HEK293 (cell line): ENCODE measurements at regions not wholly inside any gene's neighbourhood (a gene's known extent, or its start where the extent isn't known, plus 50 kb on each side); places are given as distances from the start of the nearest gene placed in this dataset.

Experiments used
- CTCF ChIA-PET: fragments of 350-600 bp; formaldehyde crosslinking; extraction: SDS; loops from one replicate; lab custom pipeline; 2021; ENCODE audit warnings: antibody characterized with exemption; lab: Yijun Ruan, JAX
- POLR2A ChIA-PET: fragments of 300-600 bp; formaldehyde crosslinking; extraction: SDS; loops from one replicate; lab custom pipeline; 2020; ENCODE audit warnings: antibody characterized with exemption, inconsistent platforms; lab: Yijun Ruan, JAX
- H3K27ac ChIP-seq: fragments of 200-500 bp; sonication (Bioruptor generic); 2 replicates; pipeline ENCODE4 v1.5.1; 2014; ENCODE audit warnings: low read depth, low read length, control low read depth, inconsistent platforms; ENCODE audit errors: extremely low read depth
- H3K36me3 ChIP-seq, 2 experiments: fragments of 200-500 bp in 1 of 2; sonication (Bioruptor generic) in 1 of 2; 1 replicate in 1 of 2; 2 replicates in 1 of 2; pipeline ENCODE4 v1.5.1; 2014 to 2017; ENCODE audit warnings: inconsistent platforms in 2 of 2, low read length in 2 of 2; ENCODE audit not compliant: control insufficient read depth in 2 of 2, insufficient read depth in 1 of 2
- H3K4me1 ChIP-seq: fragments of 200-500 bp; sonication (Bioruptor generic); 2 replicates; pipeline ENCODE4 v1.5.1; 2014; ENCODE audit warnings: mild to moderate bottlenecking, low read length, inconsistent platforms; ENCODE audit not compliant: control insufficient read depth, insufficient read depth
- H3K4me3 ChIP-seq: 2 replicates; pipeline ENCODE4 v1.5.1; 2011; ENCODE audit warnings: low read depth, mild to moderate bottlenecking, control low read depth, low read length, moderate library complexity
- H3K9me3 ChIP-seq: fragments of 200-500 bp; sonication (Bioruptor generic); 2 replicates; pipeline ENCODE4 v1.5.1; 2014; ENCODE audit warnings: low read depth, low read length, inconsistent platforms; ENCODE audit not compliant: control insufficient read depth, insufficient read depth
- HOXA7 ChIP-seq: sonication (generic); formaldehyde crosslinking; IDR thresholded peaks from 2 replicates; pipeline ENCODE4 v1.8.1; 2022; ENCODE audit warnings: missing genetic modification reagents, borderline replicate concordance
- IKZF3 ChIP-seq: fragments of 450-650 bp; IDR thresholded peaks from 2 replicates; pipeline ENCODE4 v1.5.0; 2018; ENCODE audit warnings: missing biosample characterization, mild to moderate bottlenecking, missing genetic modification characterization, moderate library complexity
- MYNN ChIP-seq: fragments of 450-650 bp; formaldehyde crosslinking; IDR thresholded peaks from 2 replicates; pipeline ENCODE4 v1.5.1; 2016; ENCODE audit warnings: missing biosample characterization, missing genetic modification characterization, borderline replicate concordance
- ZBTB17 ChIP-seq: fragments of 450-650 bp; formaldehyde crosslinking; IDR thresholded peaks from 2 replicates; pipeline ENCODE4 v1.5.1; 2016; ENCODE audit warnings: missing biosample characterization, missing genetic modification characterization
- ZFP41 ChIP-seq: fragments of 450-650 bp; formaldehyde crosslinking; IDR thresholded peaks from 2 replicates; pipeline ENCODE4 v1.5.1; 2016; ENCODE audit warnings: missing biosample characterization, missing genetic modification characterization, borderline replicate concordance
- ZNF132 ChIP-seq: fragments of 450-650 bp; formaldehyde crosslinking; IDR thresholded peaks from 2 replicates; pipeline ENCODE4 v1.5.1; 2017; ENCODE audit warnings: missing biosample characterization, missing genetic modification characterization, borderline replicate concordance
- ZNF133 ChIP-seq: fragments of 450-650 bp; formaldehyde crosslinking; IDR thresholded peaks from 2 replicates; pipeline ENCODE4 v1.5.1; 2016; ENCODE audit warnings: missing biosample characterization, missing genetic modification characterization
- ZNF16 ChIP-seq: fragments of 450-650 bp; formaldehyde crosslinking; IDR thresholded peaks from 2 replicates; pipeline ENCODE4 v1.5.1; 2016; ENCODE audit warnings: low read depth, missing biosample characterization, missing genetic modification characterization
- ZNF202 ChIP-seq: fragments of 450-650 bp; formaldehyde crosslinking; IDR thresholded peaks from 2 replicates; pipeline ENCODE4 v1.5.1; 2016; ENCODE audit warnings: missing biosample characterization, missing genetic modification characterization, borderline replicate concordance
- ZNF221 ChIP-seq: fragments of 450-650 bp; formaldehyde crosslinking; IDR thresholded peaks from 2 replicates; pipeline ENCODE4 v1.5.1; 2017; ENCODE audit warnings: missing biosample characterization, missing genetic modification characterization, borderline replicate concordance
- ZNF350 ChIP-seq: fragments of 450-650 bp; formaldehyde crosslinking; IDR thresholded peaks from 2 replicates; pipeline ENCODE4 v1.5.0; 2017; ENCODE audit warnings: missing biosample characterization, mild to moderate bottlenecking, missing genetic modification characterization
- ZNF423 ChIP-seq: fragments of 450-650 bp; formaldehyde crosslinking; IDR thresholded peaks from 2 replicates; pipeline ENCODE4 v1.5.1; 2016; ENCODE audit warnings: missing biosample characterization, missing genetic modification characterization
- ZNF544 ChIP-seq: fragments of 450-650 bp; formaldehyde crosslinking; IDR thresholded peaks from 2 replicates; pipeline ENCODE4 v1.5.0; 2017; ENCODE audit warnings: missing biosample characterization, missing genetic modification characterization
- ZNF623 ChIP-seq: fragments of 450-650 bp; formaldehyde crosslinking; IDR thresholded peaks from 2 replicates; pipeline ENCODE4 v1.5.1; 2016; ENCODE audit warnings: missing biosample characterization, missing genetic modification characterization
- ZNF776 ChIP-seq: fragments of 450-650 bp; formaldehyde crosslinking; IDR thresholded peaks from 2 replicates; pipeline ENCODE4 v1.5.0; 2017; ENCODE audit warnings: missing biosample characterization, missing genetic modification characterization, borderline replicate concordance
- ZNF785 ChIP-seq: fragments of 450-650 bp; formaldehyde crosslinking; IDR thresholded peaks from 2 replicates; pipeline ENCODE4 v1.5.1; 2016; ENCODE audit warnings: missing biosample characterization, missing genetic modification characterization
- TF ChIP-seq, protein P1 (sequence below): fragments of 450-650 bp; formaldehyde crosslinking; conservative IDR thresholded peaks from 2 replicates; pipeline ENCODE4 v1.5.1; 2016; ENCODE audit warnings: low read depth, missing biosample characterization, missing genetic modification characterization
- TF ChIP-seq, protein P2 (sequence below): fragments of 450-650 bp; formaldehyde crosslinking; IDR thresholded peaks from 2 replicates; pipeline ENCODE4 v1.5.1; 2016; ENCODE audit warnings: missing biosample characterization, missing genetic modification characterization
- TF ChIP-seq, protein P3 (sequence below): fragments of 450-650 bp; formaldehyde crosslinking; IDR thresholded peaks from 2 replicates; pipeline ENCODE4 v1.5.1; 2016; ENCODE audit warnings: missing biosample characterization, missing genetic modification characterization
- TF ChIP-seq, protein P4 (sequence below): fragments of 450-650 bp; formaldehyde crosslinking; IDR thresholded peaks from 2 replicates; pipeline ENCODE4 v1.5.1; 2016; ENCODE audit warnings: missing biosample characterization, missing genetic modification characterization

DNA sequence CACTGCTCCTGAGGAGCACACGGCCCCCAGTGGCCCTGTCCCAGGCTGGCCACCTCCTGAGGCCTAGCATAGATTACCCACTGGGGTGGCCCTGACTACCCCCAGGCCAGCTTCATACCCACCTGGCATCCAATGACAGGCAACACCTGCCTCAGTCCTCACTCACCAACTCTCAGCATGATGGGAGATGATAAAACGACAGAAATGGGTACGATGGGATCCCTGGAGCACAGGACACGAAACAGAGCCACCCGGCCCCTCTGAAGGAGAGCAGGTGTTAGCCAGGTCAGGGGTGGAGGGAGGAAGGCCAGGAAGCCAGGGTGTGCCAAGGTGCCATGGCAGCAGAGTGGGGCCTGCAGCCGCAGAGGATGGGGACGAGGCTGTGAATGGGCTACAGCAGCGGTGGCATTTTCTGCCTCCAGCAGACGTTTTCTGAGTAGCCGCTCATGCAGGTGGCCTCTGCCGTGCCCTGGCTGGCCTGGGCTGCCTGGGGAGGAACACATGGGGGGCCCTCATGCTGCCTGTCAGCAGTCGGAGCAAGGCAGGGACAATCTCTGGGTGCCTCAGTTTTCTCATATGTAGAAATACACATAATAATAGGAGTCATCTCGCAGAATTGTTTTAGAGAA lies 50.2 kb upstream of the FGF3 start (continued):
- TF ChIP-seq, protein P1, sequence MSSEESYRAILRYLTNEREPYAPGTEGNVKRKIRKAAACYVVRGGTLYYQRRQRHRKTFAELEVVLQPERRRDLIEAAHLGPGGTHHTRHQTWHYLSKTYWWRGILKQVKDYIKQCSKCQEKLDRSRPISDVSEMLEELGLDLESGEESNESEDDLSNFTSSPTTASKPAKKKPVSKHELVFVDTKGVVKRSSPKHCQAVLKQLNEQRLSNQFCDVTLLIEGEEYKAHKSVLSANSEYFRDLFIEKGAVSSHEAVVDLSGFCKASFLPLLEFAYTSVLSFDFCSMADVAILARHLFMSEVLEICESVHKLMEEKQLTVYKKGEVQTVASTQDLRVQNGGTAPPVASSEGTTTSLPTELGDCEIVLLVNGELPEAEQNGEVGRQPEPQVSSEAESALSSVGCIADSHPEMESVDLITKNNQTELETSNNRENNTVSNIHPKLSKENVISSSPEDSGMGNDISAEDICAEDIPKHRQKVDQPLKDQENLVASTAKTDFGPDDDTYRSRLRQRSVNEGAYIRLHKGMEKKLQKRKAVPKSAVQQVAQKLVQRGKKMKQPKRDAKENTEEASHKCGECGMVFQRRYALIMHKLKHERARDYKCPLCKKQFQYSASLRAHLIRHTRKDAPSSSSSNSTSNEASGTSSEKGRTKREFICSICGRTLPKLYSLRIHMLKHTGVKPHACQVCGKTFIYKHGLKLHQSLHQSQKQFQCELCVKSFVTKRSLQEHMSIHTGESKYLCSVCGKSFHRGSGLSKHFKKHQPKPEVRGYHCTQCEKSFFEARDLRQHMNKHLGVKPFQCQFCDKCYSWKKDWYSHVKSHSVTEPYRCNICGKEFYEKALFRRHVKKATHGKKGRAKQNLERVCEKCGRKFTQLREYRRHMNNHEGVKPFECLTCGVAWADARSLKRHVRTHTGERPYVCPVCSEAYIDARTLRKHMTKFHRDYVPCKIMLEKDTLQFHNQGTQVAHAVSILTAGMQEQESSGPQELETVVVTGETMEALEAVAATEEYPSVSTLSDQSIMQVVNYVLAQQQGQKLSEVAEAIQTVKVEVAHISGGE (tag by site-specific recombination) = no peak
- no peak for TF ChIP-seq ZNF350 (tag by site-specific recombination)
- TF ChIP-seq, all 188 proteins: peak for 0

DNA sequence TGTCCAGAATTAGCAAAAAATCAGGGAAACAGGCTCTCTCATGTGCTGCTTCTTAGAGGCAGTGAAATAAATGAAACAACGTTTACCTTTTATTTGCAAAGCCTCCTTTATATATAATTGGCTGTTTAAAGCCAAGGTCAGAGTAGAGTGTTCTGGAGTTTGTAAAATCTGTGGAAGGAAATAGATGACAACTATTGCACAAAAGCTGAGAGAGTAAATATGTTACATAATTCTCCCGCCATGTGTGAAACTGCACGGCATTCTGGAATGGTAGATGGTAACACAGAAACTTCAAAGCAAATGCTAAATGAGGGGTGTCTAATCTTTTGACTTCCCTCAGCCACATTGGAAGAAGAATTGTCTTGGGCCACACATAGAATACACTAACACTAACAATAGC lies 51.5 kb upstream of the FGF3 start:
- H3K4me1 ChIP-seq = no peaks in the 10 kb centered on the region
- CTCF ChIA-PET = interaction anchor here (0.6 to 0.8 kb wide), 2 partner anchors 18 to 325 kb away, joined by 3 read pairs; no protein-coding TSS in a partner anchor
- no peak overlapping the region for H3K4me3 ChIP-seq
- H3K36me3 ChIP-seq = no peaks in the 10 kb centered on the region
- POLR2A ChIA-PET = no interaction called here
- TF ChIP-seq, protein P2, sequence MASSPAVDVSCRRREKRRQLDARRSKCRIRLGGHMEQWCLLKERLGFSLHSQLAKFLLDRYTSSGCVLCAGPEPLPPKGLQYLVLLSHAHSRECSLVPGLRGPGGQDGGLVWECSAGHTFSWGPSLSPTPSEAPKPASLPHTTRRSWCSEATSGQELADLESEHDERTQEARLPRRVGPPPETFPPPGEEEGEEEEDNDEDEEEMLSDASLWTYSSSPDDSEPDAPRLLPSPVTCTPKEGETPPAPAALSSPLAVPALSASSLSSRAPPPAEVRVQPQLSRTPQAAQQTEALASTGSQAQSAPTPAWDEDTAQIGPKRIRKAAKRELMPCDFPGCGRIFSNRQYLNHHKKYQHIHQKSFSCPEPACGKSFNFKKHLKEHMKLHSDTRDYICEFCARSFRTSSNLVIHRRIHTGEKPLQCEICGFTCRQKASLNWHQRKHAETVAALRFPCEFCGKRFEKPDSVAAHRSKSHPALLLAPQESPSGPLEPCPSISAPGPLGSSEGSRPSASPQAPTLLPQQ (tag by site-specific recombination) = no peak
- TF ChIP-seq ZNF133 (no peak), ZFP41 (tag by site-specific recombination) (no peak), ZNF785 (tag by site-specific recombination) (no peak), IKZF3 (tag by site-specific recombination) (no peak), ZNF623 (tag by site-specific recombination) (no peak), ZNF423 (tag by site-specific recombination) (no peak), HOXA7 (CRISPR knock-in tag) (no peak), ZBTB17 (tag by site-specific recombination) (no peak)
- TF ChIP-seq, protein P3, sequence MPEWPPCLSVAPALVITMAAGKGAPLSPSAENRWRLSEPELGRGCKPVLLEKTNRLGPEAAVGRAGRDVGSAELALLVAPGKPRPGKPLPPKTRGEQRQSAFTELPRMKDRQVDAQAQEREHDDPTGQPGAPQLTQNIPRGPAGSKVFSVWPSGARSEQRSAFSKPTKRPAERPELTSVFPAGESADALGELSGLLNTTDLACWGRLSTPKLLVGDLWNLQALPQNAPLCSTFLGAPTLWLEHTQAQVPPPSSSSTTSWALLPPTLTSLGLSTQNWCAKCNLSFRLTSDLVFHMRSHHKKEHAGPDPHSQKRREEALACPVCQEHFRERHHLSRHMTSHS = no peak
- TF ChIP-seq, all 188 proteins: peak for 0
- Histone ChIP-seq H3K9me3 (no peaks in the 10 kb centered on the region), H3K27ac (no peak overlapping the region)

DNA sequence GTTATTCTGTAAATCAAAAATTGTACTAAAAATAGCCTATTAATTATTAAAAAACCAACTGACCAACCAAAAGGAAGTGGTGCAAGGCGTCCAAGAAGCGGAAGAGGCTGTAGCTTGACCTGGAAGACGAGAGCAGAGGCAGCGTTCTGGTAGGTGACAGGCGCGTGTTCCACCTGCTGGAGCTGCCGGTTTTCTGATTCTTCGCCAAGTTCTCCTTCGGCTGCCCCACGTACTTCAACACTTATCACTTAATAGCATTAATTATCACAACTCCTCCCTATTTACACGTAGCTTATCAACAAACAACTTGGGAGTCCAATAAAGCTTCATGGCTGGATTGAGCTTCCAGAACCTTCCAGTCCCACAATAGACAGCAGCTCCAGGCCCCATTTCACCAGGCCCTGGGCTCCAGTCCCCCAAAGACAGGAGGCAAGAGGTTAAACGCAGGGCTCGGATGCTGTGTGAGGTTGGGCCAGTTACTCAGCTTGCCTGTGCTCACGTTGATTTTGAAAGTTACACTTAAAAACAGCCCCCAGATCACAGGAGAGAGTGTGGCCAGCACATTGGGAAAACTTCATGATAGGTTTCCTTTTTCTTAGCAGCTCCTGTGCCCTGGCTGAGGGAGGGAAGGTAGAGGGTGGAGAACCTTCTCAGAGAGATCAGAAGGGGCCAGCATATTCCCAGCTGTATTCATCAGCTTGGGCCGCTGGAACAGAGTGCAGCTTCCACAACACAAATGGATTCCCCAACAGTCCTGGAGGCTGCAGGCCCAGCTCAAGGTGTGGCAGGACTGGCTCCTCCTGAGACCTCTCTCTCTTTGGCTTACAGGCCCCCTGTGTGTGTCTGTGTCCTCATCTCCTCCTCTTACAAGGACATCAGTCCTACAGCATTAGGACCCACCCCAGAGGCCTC lies 54.2 kb upstream of the FGF3 start:
- POLR2A ChIA-PET = no interaction called here
- no peaks in the 10 kb centered on the region for H3K36me3 ChIP-seq
- TF ChIP-seq ZNF202 (tag by site-specific recombination) (no peak), ZNF221 (tag by site-specific recombination) (no peak), ZNF776 (tag by site-specific recombination) (no peak), ZNF132 (tag by site-specific recombination) (no peak), MYNN (tag by site-specific recombination) (no peak), ZNF544 (tag by site-specific recombination) (no peak), ZNF16 (tag by site-specific recombination) (no peak)
- TF ChIP-seq, protein P4, sequence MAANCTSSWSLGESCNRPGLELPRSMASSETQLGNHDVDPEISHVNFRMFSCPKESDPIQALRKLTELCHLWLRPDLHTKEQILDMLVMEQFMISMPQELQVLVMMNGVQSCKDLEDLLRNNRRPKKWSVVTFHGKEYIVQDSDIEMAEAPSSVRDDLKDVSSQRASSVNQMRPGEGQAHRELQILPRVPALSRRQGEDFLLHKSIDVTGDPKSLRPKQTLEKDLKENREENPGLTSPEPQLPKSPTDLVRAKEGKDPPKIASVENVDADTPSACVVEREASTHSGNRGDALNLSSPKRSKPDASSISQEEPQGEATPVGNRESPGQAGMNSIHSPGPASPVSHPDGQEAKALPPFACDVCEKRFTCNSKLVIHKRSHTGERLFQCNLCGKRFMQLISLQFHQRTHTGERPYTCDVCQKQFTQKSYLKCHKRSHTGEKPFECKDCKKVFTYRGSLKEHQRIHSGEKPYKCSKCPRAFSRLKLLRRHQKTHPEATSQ = no peak
- TF ChIP-seq, all 188 proteins: peak for 0
- Histone ChIP-seq H3K27ac (no peak overlapping the region), H3K4me1 (no peaks in the 10 kb centered on the region), H3K4me3 (no peak overlapping the region), H3K9me3 (no peaks in the 10 kb centered on the region)
- CTCF ChIA-PET = interaction anchor here (0.5 to 1.2 kb wide), 6 partner anchors 8 to 158 kb away, joined by 3 to 7 read pairs (median 4); no protein-coding TSS in a partner anchor
